ENCODE measurements at regions not wholly inside any gene's neighbourhood (a gene's known extent, or its start where the extent isn't known, plus 50 kb on each side); places are given as distances from the start of the nearest gene placed in this dataset.

GRCh38 chr9:108094676-108094993 is 605.1 kb upstream of the KLF4 start:
- peaks cover 35% of the 10 kb centered on the region for H3K27me3 Mint-ChIP-seq
- peaks cover 11% of the 10 kb centered on the region for H3K9me3 Mint-ChIP-seq (ENCODE audit: low read depth)
- no peak for DNase-seq (ENCODE audit: low spot score, unreplicated experiment)
- no peak overlapping the region for H3K27ac Mint-ChIP-seq
- H3K36me3 Mint-ChIP-seq (ENCODE audit: insufficient read depth): no peaks in the 10 kb centered on the region
- H3K4me1 Mint-ChIP-seq (ENCODE audit: low read depth): peaks cover 4% of the 10 kb centered on the region
- H3K4me3 Mint-ChIP-seq (ENCODE audit: low read depth): no peak overlapping the region
- TF ChIP-seq CTCF (IDR thresholded peaks at IDR 0.05; ENCODE audit: unreplicated experiment): no peak

GRCh38 chr9:108093773-108094675 is 604.5 kb upstream of the KLF4 start:
- Mint-ChIP-seq H3K4me1 (ENCODE audit: low read depth) (peaks cover 4% of the 10 kb centered on the region), H3K27me3 (peaks cover 38% of the 10 kb centered on the region), H3K36me3 (ENCODE audit: insufficient read depth) (no peaks in the 10 kb centered on the region), H3K4me3 (ENCODE audit: low read depth) (no peak overlapping the region), H3K9me3 (ENCODE audit: low read depth) (peaks cover 11% of the 10 kb centered on the region), H3K27ac (no peak overlapping the region)
- TF ChIP-seq CTCF (IDR thresholded peaks at IDR 0.05; ENCODE audit: unreplicated experiment): no peak
- DNase-seq (ENCODE audit: low spot score, unreplicated experiment): no peak

- DNase-seq (ENCODE audit: low spot score, unreplicated experiment): no peak
- TF ChIP-seq CTCF (IDR thresholded peaks at IDR 0.05; ENCODE audit: unreplicated experiment): peak; percentile 10
- no peak overlapping the region for H3K4me3 Mint-ChIP-seq (ENCODE audit: low read depth)
- H3K36me3 Mint-ChIP-seq (ENCODE audit: insufficient read depth): no peaks in the 10 kb centered on the region
- peaks cover 53% of the 10 kb centered on the region for H3K27me3 Mint-ChIP-seq
- H3K9me3 Mint-ChIP-seq (ENCODE audit: low read depth): peaks cover 9% of the 10 kb centered on the region
- H3K4me1 Mint-ChIP-seq (ENCODE audit: low read depth): peaks cover 1% of the 10 kb centered on the region
- no peak overlapping the region for H3K27ac Mint-ChIP-seq
These were observed 599.3 kb upstream of the KLF4 start for GRCh38 chr9:108088916-108089315.

GRCh38 chr9:108087781-108088180 is 598.2 kb upstream of the KLF4 start:
- peaks cover 5% of the 10 kb centered on the region for H3K9me3 Mint-ChIP-seq (ENCODE audit: low read depth)
- H3K27ac Mint-ChIP-seq: no peak overlapping the region

GRCh38 chr9:108086624-108087023 is 597.1 kb upstream of the KLF4 start:
- TF ChIP-seq CTCF (IDR thresholded peaks at IDR 0.05; ENCODE audit: unreplicated experiment): no peak
- DNase-seq (ENCODE audit: low spot score, unreplicated experiment): no peak
- Mint-ChIP-seq H3K36me3 (ENCODE audit: insufficient read depth) (no peaks in the 10 kb centered on the region), H3K4me1 (ENCODE audit: low read depth) (peaks cover 1% of the 10 kb centered on the region), H3K27ac (no peak overlapping the region), H3K4me3 (ENCODE audit: low read depth) (no peak overlapping the region), H3K9me3 (ENCODE audit: low read depth) (peaks cover 2% of the 10 kb centered on the region), H3K27me3 (peaks cover 73% of the 10 kb centered on the region)

More at GRCh38 chr9:108087781-108088180, 598.2 kb upstream of the KLF4 start:
- no peak for TF ChIP-seq CTCF (IDR thresholded peaks at IDR 0.05; ENCODE audit: unreplicated experiment)
- peaks cover 1% of the 10 kb centered on the region for H3K4me1 Mint-ChIP-seq (ENCODE audit: low read depth)
- no peak overlapping the region for H3K4me3 Mint-ChIP-seq (ENCODE audit: low read depth)
- no peaks in the 10 kb centered on the region for H3K36me3 Mint-ChIP-seq (ENCODE audit: insufficient read depth)
- DNase-seq (ENCODE audit: low spot score, unreplicated experiment): no peak
- H3K27me3 Mint-ChIP-seq: peaks cover 65% of the 10 kb centered on the region
